Right atrium auricular region (tissue), 2 donors: ENCODE measurements at regions not wholly inside any gene's neighbourhood (a gene's known extent, or its start where the extent isn't known, plus 50 kb on each side); places are given as distances from the start of the nearest gene placed in this dataset.

Experiments used
- DNase-seq: peaks from one replicate; pipeline ENCODE4 v3.0.0-alpha.2; 2019; ENCODE audit warnings: low spot score
- H3K27ac ChIP-seq, 2 donors: fragments of 200-600 bp; sonication (generic); 1 replicate in 1 of 2; 2 replicates in 1 of 2; pipeline ENCODE4 v1.5.1; 2016 to 2019
- H3K27me3 ChIP-seq, 2 donors: fragments of 200-600 bp; sonication (generic); one replicate each; pipeline versions ENCODE4 v1.5.1 to v1.6.0; 2017 to 2019
- H3K36me3 ChIP-seq: fragments of 200-600 bp; sonication (generic); one replicate; pipeline ENCODE4 v1.5.1; 2016
- H3K4me1 ChIP-seq, 2 donors: fragments of 200-600 bp; sonication (generic); one replicate each; pipeline versions ENCODE4 v1.5.1 to v1.6.0; 2017 to 2019
- H3K4me3 ChIP-seq, 2 donors: fragments of 200-600 bp; sonication (generic); 1 replicate in 1 of 2; 2 replicates in 1 of 2; pipeline ENCODE4 v1.5.1; 2017 to 2019; ENCODE audit warnings: mild to moderate bottlenecking in 1 of 2, moderate library complexity in 1 of 2
- H3K9me3 ChIP-seq, 2 donors: fragments of 200-600 bp; sonication (generic); one replicate each; pipeline ENCODE4 v1.5.1; 2019
- CTCF ChIP-seq, 2 donors: fragments of 200-600 bp; sonication (generic); IDR thresholded peaks; one replicate each; pipeline ENCODE4 v1.5.1; 2019; ENCODE audit warnings: antibody characterized with exemption in 2 of 2

- Histone ChIP-seq H3K27me3 (no peaks in the 10 kb centered on the region), H3K27ac (no peak overlapping the region), H3K4me3 (no peak overlapping the region), H3K36me3 (no peaks in the 10 kb centered on the region), H3K9me3 (no peaks in the 10 kb centered on the region), H3K4me1 (peaks cover 0 to 16% of the 10 kb centered on the region in 2 donors)
- TF ChIP-seq CTCF (IDR thresholded peaks at IDR 0.05) = no peak
- no peak for DNase-seq
These were observed 280.4 kb downstream of the SETD4 start for GRCh38 chr21:35779690-35780570.

- H3K4me1 ChIP-seq = peaks cover 0 to 16% of the 10 kb centered on the region in 2 donors
- no peaks in the 10 kb centered on the region for H3K27me3 ChIP-seq
- no peak for DNase-seq
- no peaks in the 10 kb centered on the region for H3K36me3 ChIP-seq
- H3K4me3 ChIP-seq = no peak overlapping the region
- no peaks in the 10 kb centered on the region for H3K9me3 ChIP-seq
- no peak for TF ChIP-seq CTCF (IDR thresholded peaks at IDR 0.05)
- no peak overlapping the region for H3K27ac ChIP-seq
These were observed 281.2 kb downstream of the SETD4 start for GRCh38 chr21:35779167-35779566.

GRCh38 chr21:35777081-35777480 lies 283.2 kb downstream of the SETD4 start:
- H3K4me3 ChIP-seq = no peak overlapping the region
- H3K9me3 ChIP-seq = no peaks in the 10 kb centered on the region
- no peak for TF ChIP-seq CTCF (IDR thresholded peaks at IDR 0.05)
- no peak for DNase-seq
- no peaks in the 10 kb centered on the region for H3K27me3 ChIP-seq
- H3K4me1 ChIP-seq = peaks cover 0 to 16% of the 10 kb centered on the region in 2 donors
- H3K27ac ChIP-seq = no peak overlapping the region
- no peaks in the 10 kb centered on the region for H3K36me3 ChIP-seq

- Histone ChIP-seq H3K9me3 (no peaks in the 10 kb centered on the region), H3K27me3 (no peaks in the 10 kb centered on the region), H3K4me1 (peaks cover 0 to 16% of the 10 kb centered on the region in 2 donors), H3K4me3 (no peak overlapping the region), H3K27ac (no peak overlapping the region), H3K36me3 (no peaks in the 10 kb centered on the region)
- TF ChIP-seq CTCF (IDR thresholded peaks at IDR 0.05) = no peak
- no peak for DNase-seq
These were observed 284.4 kb downstream of the SETD4 start for GRCh38 chr21:35775778-35776544.

GRCh38 chr21:35770101-35770945 lies 290.0 kb downstream of the SETD4 start:
- no peak overlapping the region for H3K4me3 ChIP-seq
- no peak for TF ChIP-seq CTCF (IDR thresholded peaks at IDR 0.05)
- no peaks in the 10 kb centered on the region for H3K4me1 ChIP-seq
- no peak overlapping the region for H3K27ac ChIP-seq
- no peaks in the 10 kb centered on the region for H3K27me3 ChIP-seq
- no peak for DNase-seq
- no peaks in the 10 kb centered on the region for H3K36me3 ChIP-seq
- no peaks in the 10 kb centered on the region for H3K9me3 ChIP-seq
